C4-2B (cell line): ENCODE measurements at regions not wholly inside any gene's neighbourhood (a gene's known extent, or its start where the extent isn't known, plus 50 kb on each side); places are given as distances from the start of the nearest gene placed in this dataset.

Experiments
- CTCF ChIP-seq: fragments of 450-650 bp; conservative IDR thresholded peaks from 2 replicates; pipeline ENCODE4 v1.5.1; 2017; ENCODE audit warnings: mild to moderate bottlenecking
- ZFX ChIP-seq: fragments of 450-650 bp; IDR thresholded peaks from 2 replicates; pipeline ENCODE4 v1.6.1; 2017

- TF ChIP-seq CTCF, result no peak
- TF ChIP-seq ZFX, result no peak
Measured at GRCh38 chr4:167537761-167538160, 303.5 kb upstream of the SPOCK3 start.
